Esophagus squamous epithelium (tissue), 5 donors: ENCODE measurements at regions not wholly inside any gene's neighbourhood (a gene's known extent, or its start where the extent isn't known, plus 50 kb on each side); places are given as distances from the start of the nearest gene placed in this dataset.
"Not testable (repeated sequence)": the region's sequence is repeated elsewhere in the genome, so short reads cannot be mapped to it uniquely, and the experiment has no call there.

Source experiments
- DNase-seq: peaks from one replicate; lab custom pipeline; 2025; lab: John Stamatoyannopoulos, UW
- H3K27ac ChIP-seq, 4 donors: fragments of 200-600 bp; sonication (generic); one replicate each; pipeline ENCODE4 v1.5.1; 2016 to 2019; ENCODE audit warnings: mild to moderate bottlenecking in 1 of 4
- H3K27me3 ChIP-seq, 4 donors: fragments of 200-600 bp; sonication (generic); 1 replicate in 3 of 4; 2 replicates in 1 of 4; pipeline versions ENCODE4 v1.5.1 to v1.6.0; 2017 to 2021; ENCODE audit warnings: antibody characterized with exemption in 1 of 4
- H3K36me3 ChIP-seq, 3 donors: fragments of 200-600 bp; sonication (generic); one replicate each; pipeline ENCODE4 v1.5.1; 2016 to 2019
- H3K4me1 ChIP-seq, 3 donors: fragments of 200-600 bp; sonication (generic); one replicate each; pipeline ENCODE4 v1.5.1; 2017 to 2019
- H3K4me3 ChIP-seq, 4 donors: fragments of 200-600 bp; sonication (generic); 1 replicate in 3 of 4; 2 replicates in 1 of 4; pipeline ENCODE4 v1.5.1; 2016 to 2019; ENCODE audit warnings: mild to moderate bottlenecking in 2 of 4, moderate library complexity in 1 of 4
- H3K9me3 ChIP-seq, 3 donors: fragments of 200-600 bp; sonication (generic); one replicate each; pipeline ENCODE4 v1.5.1; 2016 to 2019
- CTCF ChIP-seq, 6 experiments: fragments of 450-650 bp in 4 of 6; fragments of 200-600 bp in 2 of 6; sonication (generic) in 2 of 6; IDR thresholded peaks; one replicate each; pipeline ENCODE4 v1.5.1; 2016 to 2019; ENCODE audit warnings: antibody characterized with exemption in 6 of 6, mild to moderate bottlenecking in 4 of 6, moderate library complexity in 4 of 6
- POLR2A ChIP-seq, 4 donors: fragments of 450-650 bp; IDR thresholded peaks; one replicate each; pipeline ENCODE4 v1.6.1; 2017; ENCODE audit warnings: antibody characterized with exemption in 4 of 4, mild to moderate bottlenecking in 4 of 4, moderate library complexity in 3 of 4
- WGBS, 2 donors: methylation state at CpG; one replicate each; pipeline ENCODE4 v1.1.5; 2018; 5-methylcytosine and 5-hydroxymethylcytosine counted together
- intact Hi-C: fragments of 100-400 bp; cut with DNase I; formaldehyde crosslinking; loops from one replicate; pipeline ENCODE4 v1.15.0; 2022
- donor health status: DM: yes; HTN: yes; CAD: no.

GRCh38 chr20:39752262-39752876, 790.2 kb downstream of the DHX35 start:
- Histone ChIP-seq H3K9me3 (peaks cover 0 to 14% (median 6%) of the 10 kb centered on the region in 3 donors), H3K27me3 (no peaks in the 10 kb centered on the region), H3K4me3 (no peak overlapping the region), H3K27ac (no peak overlapping the region), H3K36me3 (no peaks in the 10 kb centered on the region), H3K4me1 (no peaks in the 10 kb centered on the region)
- intact Hi-C loops: no loop called here
- DNase-seq: no peak
- 58 to 66% methylated on average over 4 of the region's 4 CpGs for WGBS, 2 donors
- TF ChIP-seq POLR2A (IDR thresholded peaks at IDR 0.05): no peak
- TF ChIP-seq CTCF (IDR thresholded peaks at IDR 0.05): no peak

- Histone ChIP-seq H3K27ac (no peak overlapping the region), H3K27me3 (no peaks in the 10 kb centered on the region), H3K4me3 (no peak overlapping the region), H3K36me3 (no peaks in the 10 kb centered on the region), H3K9me3 (peaks cover 0 to 14% (median 6%) of the 10 kb centered on the region in 3 donors), H3K4me1 (no peaks in the 10 kb centered on the region)
- 80 to 89% methylated on average over 4 of the region's 4 CpGs for WGBS, 2 donors
- intact Hi-C loops: no loop called here
- no peak for DNase-seq
- TF ChIP-seq POLR2A (IDR thresholded peaks at IDR 0.05) (no peak), CTCF (IDR thresholded peaks at IDR 0.05) (no peak)
These were observed 789.5 kb downstream of the DHX35 start for GRCh38 chr20:39751557-39752137.

- Histone ChIP-seq H3K27me3 (no peaks in the 10 kb centered on the region), H3K27ac (no peak overlapping the region), H3K36me3 (no peaks in the 10 kb centered on the region), H3K4me3 (no peak overlapping the region), H3K4me1 (no peaks in the 10 kb centered on the region), H3K9me3 (peaks cover 0 to 14% (median 6%) of the 10 kb centered on the region in 3 donors)
- intact Hi-C loops: no loop called here
- TF ChIP-seq POLR2A (IDR thresholded peaks at IDR 0.05): no peak
- no peak for TF ChIP-seq CTCF (IDR thresholded peaks at IDR 0.05)
- DNase-seq: no peak
- 33 to 53% methylated on average over 1 of the region's 1 CpG for WGBS, 2 donors
These were observed 783.2 kb downstream of the DHX35 start for GRCh38 chr20:39745380-39745779.

GRCh38 chr20:39738651-39739050, 776.5 kb downstream of the DHX35 start:
- TF ChIP-seq POLR2A (IDR thresholded peaks at IDR 0.05): no peak
- no peak for TF ChIP-seq CTCF (IDR thresholded peaks at IDR 0.05)
- no peak overlapping the region for H3K4me3 ChIP-seq
- no peaks in the 10 kb centered on the region for H3K27me3 ChIP-seq
- no peaks in the 10 kb centered on the region for H3K36me3 ChIP-seq
- intact Hi-C loops: no loop called here
- H3K27ac ChIP-seq: no peak overlapping the region
- DNase-seq: no peak
- WGBS, 2 donors: 79 to 91% methylated on average over 2 of the region's 2 CpGs
- no peaks in the 10 kb centered on the region for H3K9me3 ChIP-seq
- H3K4me1 ChIP-seq: no peaks in the 10 kb centered on the region

GRCh38 chr20:39736434-39737327, 774.5 kb downstream of the DHX35 start:
- intact Hi-C loops: no loop called here
- Histone ChIP-seq H3K9me3 (no peaks in the 10 kb centered on the region), H3K4me3 (no peak overlapping the region), H3K4me1 (no peaks in the 10 kb centered on the region), H3K27me3 (no peaks in the 10 kb centered on the region), H3K27ac (no peak overlapping the region), H3K36me3 (no peaks in the 10 kb centered on the region)
- 66 to 80% methylated on average over 3 to 4 of the region's 6 CpGs for WGBS, 2 donors
- DNase-seq: no peak
- no peak for TF ChIP-seq CTCF (IDR thresholded peaks at IDR 0.05)

- peaks cover 0 to 54% (median 35%) of the 10 kb centered on the region in 3 donors for H3K9me3 ChIP-seq
- DNase-seq, intact Hi-C loops, H3K4me3 ChIP-seq, H3K27ac ChIP-seq, H3K4me1 ChIP-seq, H3K36me3 ChIP-seq, H3K27me3 ChIP-seq: not testable (repeated sequence)
- 88 to 97% methylated on average over 6 of the region's 6 CpGs for WGBS, 2 donors
These were observed 763.4 kb downstream of the DHX35 start for GRCh38 chr20:39725513-39725912.
